NCI-H524 (cell line): ENCODE measurements at regions not wholly inside any gene's neighbourhood (a gene's known extent, or its start where the extent isn't known, plus 50 kb on each side); places are given as distances from the start of the nearest gene placed in this dataset.
"Not testable (repeated sequence)": the region's sequence is repeated elsewhere in the genome, so short reads cannot be mapped to it uniquely, and the experiment has no call there.

Source experiments
- DNase-seq, 2 experiments: peaks; one replicate each; lab custom pipeline; 2025; lab: John Stamatoyannopoulos, UW

DNA sequence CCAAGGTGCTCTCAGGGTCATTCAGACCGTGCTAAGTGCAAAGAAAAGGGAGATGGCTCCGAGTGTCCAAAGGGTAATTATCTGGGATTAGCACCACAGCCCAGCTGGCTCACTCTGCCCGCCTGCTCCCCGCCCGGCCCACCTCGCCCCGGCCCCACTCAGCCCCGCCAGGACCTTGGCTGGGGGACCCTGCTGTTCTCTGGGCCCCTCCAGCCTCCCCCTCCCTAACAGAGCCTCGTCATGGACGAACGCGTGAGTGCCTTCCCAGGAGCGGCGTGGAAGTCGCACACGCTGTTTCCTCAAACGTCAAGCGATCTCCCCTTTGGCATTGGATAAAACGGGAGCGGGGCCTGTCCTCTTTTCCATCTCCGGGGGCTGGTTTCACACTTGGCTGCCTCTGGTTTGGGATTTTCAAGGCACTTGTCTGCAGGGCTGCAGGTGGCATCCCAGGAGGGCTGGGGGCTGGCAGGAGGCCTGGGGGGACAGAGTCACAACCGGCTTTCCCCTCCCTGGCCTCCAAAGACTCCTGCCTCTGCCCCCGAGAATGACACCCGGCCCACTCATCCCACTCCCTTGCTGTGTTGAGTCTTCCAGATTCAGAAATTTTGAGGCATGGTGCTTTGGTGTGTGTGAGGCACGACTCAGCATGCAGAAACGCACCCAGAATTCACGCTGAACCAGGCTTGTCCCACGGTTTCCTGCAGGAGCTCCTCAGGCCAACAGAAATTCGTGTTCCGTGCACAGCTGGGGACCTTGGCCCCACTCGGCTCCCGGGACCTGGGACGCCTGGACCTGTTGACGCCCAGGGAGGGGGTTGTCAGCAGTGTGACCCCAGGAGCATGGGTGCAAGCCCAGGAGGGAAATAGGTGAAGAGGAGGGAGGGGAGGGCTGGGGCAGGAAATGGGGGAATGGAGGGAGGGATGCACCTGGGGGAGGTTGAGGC lies 110.0 kb downstream of the PDGFA start:
- DNase-seq: peak; percentile 59 to 74

GRCh38 chr7:410395-410910 lies 109.2 kb downstream of the PDGFA start:
- DNase-seq: no peak

DNA sequence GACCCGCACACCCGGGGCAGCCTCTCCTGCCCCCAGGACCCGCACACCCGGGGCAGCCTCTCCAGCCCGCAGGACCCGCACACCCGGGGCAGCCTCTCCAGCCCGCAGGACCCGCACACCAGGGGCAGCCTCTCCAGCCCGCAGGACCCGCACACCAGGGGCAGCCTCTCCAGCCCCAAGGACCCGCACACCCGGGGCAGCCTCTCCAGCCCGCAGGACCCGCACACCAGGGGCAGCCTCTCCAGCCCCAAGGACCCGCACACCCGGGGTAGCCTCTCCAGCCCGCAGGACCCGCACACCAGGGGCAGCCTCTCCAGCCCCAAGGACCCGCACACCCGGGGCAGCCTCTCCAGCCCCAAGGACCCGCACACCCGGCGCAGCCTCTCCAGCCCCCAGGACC lies 108.5 kb downstream of the PDGFA start:
- not testable (repeated sequence) for DNase-seq

- DNase-seq: no peak
Observed at GRCh38 chr7:411677-412312, 107.9 kb downstream of the PDGFA start.

- no peak for DNase-seq
Observed at GRCh38 chr7:412313-412710, 107.3 kb downstream of the PDGFA start.

DNA sequence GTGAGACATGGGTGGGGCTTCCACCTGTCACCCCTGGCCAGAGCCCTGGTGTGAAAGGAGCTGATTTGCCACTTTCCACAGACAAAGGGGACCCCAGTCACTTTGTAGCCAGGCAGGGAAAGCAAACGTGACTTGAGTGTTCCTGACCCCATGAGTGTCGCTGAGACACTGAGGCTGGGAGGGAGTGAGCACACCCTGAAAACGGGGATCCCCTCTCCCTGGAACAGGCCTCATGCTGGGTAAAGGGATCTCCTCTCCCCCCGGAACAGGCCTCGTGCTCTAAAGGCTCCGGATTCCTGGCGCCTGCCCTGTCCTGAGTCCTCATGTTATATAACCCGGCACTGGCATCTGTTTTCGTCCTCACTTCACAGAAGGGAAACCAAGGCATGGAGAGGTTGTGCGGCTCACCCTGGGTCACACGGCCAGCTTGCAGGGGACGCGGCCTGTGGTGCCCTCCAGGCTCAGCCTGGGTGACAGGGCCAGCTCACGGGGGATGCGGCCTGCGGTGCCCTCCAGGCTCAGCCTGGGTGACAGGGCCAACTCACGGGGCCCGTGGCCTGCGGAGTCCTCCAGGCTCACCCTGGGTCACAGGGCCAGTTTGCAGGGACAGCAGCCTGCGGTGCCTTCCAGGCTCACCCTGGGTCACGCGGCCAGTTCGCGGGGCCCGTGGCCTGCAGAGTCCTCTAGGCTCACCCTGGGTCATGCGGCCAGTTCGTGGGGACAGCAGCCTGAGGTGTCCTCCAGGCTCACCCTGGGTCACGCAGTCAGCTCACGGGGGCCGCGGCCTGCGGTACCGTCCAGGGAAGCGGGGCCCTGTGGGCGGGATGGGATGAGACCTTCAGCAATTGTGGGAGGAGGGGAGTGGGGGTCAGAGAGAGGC lies 104.7 kb downstream of the PDGFA start:
- DNase-seq: no peak

GRCh38 chr7:415646-416525 lies 103.8 kb downstream of the PDGFA start:
- no peak for DNase-seq

DNA sequence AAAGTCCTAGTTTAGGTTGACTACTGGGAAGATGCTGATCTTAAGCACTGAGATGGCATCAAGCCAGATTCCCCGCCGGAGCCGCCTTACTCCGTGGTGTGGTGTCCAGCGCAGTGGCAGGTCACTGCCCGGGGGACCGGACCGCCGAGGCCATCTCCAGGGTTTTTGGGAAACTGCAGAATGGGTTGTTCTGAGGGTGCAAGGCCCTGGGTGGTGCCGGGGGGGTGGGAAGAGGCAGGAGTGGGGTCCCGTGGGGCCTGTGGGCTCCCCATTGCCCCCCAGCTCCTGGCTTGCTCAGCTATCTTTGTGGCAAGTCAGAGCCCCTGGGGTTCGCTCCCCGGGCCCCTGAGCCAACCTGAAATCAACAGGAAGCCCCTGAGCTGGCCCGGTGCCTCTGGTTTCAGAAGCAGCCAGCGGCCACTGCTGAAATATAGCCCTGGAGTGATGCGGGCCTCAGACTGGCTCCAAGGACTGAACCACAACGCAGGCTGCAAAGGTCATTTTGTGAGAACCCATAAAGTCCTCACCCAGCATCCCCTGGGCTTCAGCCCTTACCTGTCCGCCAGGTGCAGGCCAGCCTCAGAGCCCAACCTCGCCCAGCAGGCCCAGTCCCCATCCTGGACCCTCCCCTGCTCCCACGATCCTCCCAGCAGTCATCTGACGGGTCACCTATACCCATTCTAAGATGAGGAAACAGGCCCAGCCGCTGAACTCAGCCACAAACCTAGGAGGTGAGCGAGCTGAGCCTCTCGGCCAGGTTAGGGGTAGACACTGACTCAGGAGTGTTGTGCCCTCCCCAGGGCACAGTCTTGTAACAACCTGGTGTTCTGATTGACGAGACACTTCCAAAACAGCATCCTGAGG lies 102.7 kb downstream of the PDGFA start:
- DNase-seq: no peak

DNA sequence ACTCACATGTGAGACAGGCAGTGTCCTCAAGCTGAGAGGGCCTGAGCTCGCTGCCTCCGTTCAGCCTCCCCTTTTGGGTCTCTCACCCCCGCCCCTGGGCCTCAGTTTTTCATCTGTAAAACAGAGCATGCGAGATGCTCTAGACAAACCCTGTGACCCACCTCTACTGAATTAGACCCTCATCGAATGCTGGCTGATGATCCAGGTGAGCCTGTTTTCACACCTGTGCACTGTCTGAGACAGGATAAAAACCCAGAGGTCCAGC lies 102.1 kb downstream of the PDGFA start:
- no peak for DNase-seq

DNA sequence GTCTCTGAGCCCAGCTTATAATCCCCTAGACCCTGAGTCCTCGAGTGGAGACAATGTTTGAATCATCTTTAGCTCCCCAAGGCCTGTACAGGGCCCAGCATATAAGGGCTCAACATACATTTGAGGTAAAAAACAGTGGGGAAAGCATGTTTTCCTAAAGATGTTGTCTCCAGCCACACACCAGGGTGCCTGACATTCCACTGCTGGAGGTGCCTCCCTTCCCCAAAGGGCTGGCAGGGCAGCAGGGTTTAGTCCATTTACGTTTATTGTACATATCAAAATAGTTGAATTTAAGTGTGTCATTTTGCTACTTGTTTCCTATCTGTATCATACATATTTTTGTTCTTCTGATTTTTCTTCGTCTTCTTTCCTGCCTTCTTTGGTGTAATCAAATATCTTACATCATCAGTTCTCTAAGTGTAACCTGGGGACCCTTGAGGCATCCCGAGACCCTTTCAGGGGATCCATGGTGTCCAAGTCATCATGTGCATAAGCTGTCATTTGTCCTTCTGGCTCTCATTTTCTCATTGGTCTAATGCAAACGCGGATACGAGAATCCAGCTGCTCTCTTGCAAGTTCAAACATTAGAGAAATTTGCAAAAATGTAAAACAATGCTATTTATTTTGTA lies 101.6 kb downstream of the PDGFA start:
- no peak for DNase-seq

DNA sequence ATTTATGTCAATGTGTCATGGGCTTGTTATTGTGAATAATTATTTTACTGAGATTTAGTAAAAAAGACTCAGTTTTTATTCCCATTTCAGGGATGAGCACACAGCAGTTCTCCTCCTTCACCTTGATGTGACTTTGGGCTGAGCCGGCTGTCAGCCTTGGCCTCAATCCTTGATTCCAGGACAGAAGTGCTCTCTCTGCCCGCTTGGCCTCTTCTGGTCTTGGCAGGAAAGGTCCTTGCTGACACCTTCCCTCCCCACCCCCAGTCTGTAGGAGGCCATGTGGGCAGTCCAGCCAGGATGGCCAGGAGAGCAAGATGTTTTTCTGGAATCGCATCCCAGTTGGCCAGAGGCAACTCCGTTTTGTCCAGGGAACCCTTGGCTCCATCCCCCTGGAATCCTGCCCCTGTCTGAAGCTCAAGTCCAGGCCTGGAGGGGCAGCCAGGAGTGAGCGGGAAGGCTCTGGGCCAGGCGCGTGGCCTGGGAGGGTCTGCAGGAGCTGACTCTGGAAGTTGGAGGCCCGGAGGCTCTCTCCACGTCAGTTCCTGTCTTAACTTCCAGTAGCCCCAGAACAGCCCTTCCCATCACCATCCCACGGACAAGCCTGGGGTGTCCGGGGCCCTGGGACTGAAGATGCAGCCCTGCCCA lies 100.9 kb downstream of the PDGFA start:
- no peak for DNase-seq

- no peak for DNase-seq
Observed at GRCh38 chr7:420142-421093, 99.2 kb downstream of the PDGFA start.

DNA sequence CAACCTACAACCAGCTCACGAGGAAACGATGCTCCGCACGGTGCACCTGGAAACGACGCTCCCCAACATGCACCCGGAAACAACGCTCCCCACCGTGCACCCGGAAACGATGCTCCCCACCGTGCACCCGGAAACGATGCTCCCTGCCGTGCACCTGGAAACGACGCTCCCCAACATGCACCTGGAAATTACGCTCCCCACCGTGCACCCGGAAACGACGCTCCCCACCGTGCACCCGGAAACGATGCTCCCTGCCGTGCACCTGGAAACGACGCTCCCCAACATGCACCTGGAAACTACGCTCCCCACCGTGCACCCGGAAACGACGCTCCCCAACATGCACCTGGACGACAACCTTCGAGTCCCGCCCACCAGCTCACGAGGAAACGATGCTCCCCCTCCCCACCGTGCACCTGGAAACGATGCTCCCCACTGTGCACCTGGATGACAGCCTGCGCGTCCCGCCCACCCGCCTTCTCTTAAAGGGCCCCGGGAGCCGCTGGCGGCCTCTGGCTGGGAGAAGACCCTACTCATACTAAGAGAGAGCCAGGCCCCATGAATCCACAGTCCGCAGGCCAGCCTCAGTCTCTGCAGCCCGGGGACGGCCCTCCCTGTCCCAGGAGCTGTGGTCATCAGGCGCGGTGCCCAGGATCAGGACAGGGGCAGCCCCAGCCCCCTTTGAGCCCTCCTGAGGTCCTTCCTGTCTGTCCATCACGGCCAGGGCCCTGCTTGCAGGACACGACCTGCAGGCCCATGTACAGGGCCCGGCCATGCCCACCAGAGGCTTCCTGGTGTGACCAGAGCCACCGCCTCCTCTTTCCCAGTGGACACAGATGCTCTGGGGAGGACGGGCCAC lies 98.3 kb downstream of the PDGFA start:
- no peak for DNase-seq

DNA sequence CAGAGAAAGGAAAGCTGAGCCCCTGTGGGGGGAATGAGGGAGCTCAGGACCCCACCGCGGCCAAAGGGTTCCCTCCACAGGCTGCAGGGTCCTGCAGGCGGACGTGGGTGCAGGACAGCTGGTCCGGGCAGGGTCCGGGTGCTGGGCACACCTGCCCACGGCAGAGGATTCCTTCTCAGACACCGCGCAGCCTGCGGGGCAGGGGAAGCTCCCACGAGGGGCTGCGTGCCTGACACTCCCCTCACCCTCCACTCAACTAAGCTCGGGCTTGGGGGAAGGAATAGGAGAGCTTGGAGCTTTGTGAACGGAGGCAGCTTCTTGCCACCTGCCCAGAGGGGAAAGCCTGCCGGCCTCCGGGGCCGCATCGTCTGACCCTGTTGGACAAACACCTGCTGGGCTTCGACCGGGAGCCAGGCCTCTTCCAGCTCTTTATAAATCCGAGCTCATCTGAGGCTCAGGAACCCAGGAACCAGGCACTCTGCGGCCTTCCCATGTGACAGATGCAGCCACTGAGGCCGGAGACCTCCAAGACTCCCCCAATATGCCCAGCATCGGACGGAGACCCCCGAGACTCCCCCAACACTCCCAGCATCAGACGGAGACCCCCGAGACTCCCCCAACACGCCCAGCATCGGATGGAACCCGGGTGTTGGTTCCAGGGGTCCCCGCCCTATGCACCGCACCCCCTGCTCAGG lies 97.3 kb downstream of the PDGFA start:
- DNase-seq: no peak

DNA sequence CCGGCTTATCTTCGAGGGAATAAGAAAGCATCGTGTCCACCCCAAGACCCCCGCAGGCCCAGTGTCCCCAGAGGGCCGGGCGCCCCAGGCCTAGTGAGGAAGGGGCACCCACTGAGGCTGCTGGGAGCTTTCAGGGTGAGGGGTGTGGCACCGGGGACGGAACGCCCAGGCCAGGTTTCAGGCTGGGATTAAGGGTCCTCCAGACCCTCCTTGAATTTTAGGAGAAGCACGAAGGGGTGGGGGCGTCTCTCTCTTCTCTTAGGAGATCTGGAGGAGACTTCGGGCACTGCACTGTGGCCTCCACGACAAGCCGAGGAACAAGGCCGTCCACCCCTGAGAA lies 96.8 kb downstream of the PDGFA start:
- no peak for DNase-seq

DNA sequence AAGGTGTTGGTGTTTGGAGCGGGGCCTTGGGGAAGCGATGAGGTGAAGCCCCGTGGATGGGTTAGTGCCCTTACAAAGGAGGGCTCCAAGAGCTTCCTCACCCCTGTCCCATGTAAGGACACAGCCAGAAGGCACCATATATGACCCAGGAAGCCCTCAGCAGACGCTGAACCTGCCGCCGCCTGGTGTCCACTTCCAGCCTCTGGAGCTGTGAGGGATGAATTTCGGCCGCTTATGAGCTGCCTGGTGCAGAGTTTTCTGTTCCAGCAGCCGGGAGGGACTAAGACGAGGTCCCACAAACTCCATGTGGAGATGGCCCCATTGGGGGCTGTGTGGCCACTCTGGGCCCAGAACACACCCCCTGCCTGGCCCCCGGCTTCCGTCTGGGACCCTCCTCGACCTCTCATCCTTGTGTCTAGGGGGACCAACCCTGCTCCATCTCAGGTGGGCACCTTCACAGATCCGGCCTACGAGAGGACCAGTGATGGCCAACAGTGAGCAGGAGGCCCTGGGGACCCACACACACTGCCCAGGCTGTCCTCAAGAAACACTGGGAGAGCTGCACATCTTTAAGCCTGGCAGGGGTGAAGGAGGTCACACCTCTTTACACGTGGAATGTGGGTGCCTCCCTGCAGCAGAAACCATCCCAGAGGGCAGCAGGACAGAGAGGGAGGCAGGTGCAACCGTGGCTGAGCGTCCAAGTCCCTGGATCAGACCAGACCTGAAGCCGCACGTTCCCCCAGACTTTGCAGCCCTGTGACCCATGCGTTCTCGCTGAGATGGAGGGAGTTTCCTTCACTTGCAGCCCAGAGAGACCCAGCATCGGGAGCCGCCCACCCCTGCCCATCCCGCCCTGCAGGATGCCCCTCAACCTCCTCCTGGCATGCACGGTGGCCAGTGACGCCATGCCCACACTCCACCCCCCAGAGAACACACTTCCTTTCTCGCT lies 96.1 kb downstream of the PDGFA start:
- DNase-seq: no peak
